Tibial artery (tissue), 4 donors: ENCODE measurements at regions not wholly inside any gene's neighbourhood (a gene's known extent, or its start where the extent isn't known, plus 50 kb on each side); places are given as distances from the start of the nearest gene placed in this dataset.

Experiments
- DNase-seq, 2 donors: peaks; one replicate each; pipeline ENCODE4 v3.0.0-alpha.2; 2019
- H3K27ac ChIP-seq, 2 donors: fragments of 200-600 bp; sonication (generic) in 1 of 2; 1 replicate in 1 of 2; 2 replicates in 1 of 2; pipeline ENCODE4 v1.5.1; 2018 to 2019; ENCODE audit warnings: mild to moderate bottlenecking in 1 of 2
- H3K27me3 ChIP-seq, 2 donors: fragments of 200-600 bp; sonication (generic) in 1 of 2; one replicate each; pipeline versions ENCODE4 v1.5.1 to v1.6.0; 2016 to 2019
- H3K36me3 ChIP-seq, 3 donors: fragments of 200-600 bp; sonication (generic) in 2 of 3; one replicate each; pipeline ENCODE4 v1.5.1; 2016 to 2019; ENCODE audit warnings: mild to moderate bottlenecking in 2 of 3
- H3K4me1 ChIP-seq, 4 donors: fragments of 200-600 bp; sonication (generic) in 2 of 4; 1 replicate in 3 of 4; 2 replicates in 1 of 4; pipeline ENCODE4 v1.5.1; 2016 to 2019
- H3K4me3 ChIP-seq, 2 donors: fragments of 200-600 bp; sonication (generic) in 1 of 2; 1 replicate in 1 of 2; 2 replicates in 1 of 2; pipeline ENCODE4 v1.5.1; 2018 to 2019; ENCODE audit warnings: mild to moderate bottlenecking in 2 of 2
- H3K9me3 ChIP-seq, 3 donors: fragments of 200-600 bp; sonication (generic) in 1 of 3; one replicate each; pipeline ENCODE4 v1.5.1; 2016 to 2019
- intact Hi-C: fragments of 100-400 bp; cut with DNase I; formaldehyde crosslinking; loops from one replicate; pipeline ENCODE4 v1.15.0; 2023; ENCODE audit warnings: low total_unique reads
- TF ChIP-seq, protein P1 (sequence below), 2 experiments: fragments of 200-600 bp in 1 of 2; fragments of 450-650 bp in 1 of 2; IDR thresholded peaks; one replicate each; pipeline ENCODE4 v1.5.1; 2017 to 2019; ENCODE audit warnings: antibody characterized with exemption in 2 of 2, mild to moderate bottlenecking in 1 of 2, moderate library complexity in 1 of 2

DNA sequence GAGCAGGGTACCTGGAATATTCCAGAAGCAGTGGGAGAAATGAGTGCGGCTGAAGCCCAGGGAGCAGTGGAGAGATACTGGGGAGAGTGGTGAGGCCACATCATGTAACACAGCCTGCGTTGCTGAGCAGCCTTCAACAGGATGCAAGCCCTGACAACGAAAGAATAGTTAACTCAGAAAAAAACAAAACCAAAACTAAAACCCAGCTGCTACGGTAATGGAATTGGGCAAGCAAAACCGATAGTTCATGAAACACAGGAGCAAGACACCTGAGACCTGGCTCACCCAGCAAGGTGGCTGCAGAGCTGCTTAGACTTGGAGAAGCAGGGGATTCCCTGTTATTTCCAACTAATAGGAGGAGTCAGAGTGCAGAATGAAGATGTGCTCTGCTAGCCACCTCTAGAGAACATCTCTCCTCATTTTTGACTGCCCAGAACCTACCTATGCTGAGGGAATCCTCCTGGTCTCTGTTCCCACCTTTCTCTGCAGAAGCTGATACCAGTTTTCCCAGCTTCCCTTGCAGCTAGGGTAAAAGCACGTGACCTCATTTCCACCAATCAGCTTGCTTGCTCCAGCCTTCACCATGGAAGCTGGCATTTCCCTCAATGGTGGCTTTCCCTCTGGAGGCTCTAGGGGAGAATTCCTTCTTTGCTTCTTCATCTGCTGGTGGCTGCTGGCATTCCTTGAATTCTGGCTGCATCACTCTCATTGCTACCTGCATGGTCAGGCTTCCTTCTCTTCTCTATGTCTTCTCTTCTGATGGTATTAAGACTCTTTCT lies 59.4 kb upstream of the XYLT1 start:
- DNase-seq = no peak
- no peaks in the 10 kb centered on the region for H3K27me3 ChIP-seq
- no peaks in the 10 kb centered on the region for H3K4me1 ChIP-seq
- H3K36me3 ChIP-seq = no peaks in the 10 kb centered on the region
- intact Hi-C loops = no loop called here
- TF ChIP-seq, protein P1, sequence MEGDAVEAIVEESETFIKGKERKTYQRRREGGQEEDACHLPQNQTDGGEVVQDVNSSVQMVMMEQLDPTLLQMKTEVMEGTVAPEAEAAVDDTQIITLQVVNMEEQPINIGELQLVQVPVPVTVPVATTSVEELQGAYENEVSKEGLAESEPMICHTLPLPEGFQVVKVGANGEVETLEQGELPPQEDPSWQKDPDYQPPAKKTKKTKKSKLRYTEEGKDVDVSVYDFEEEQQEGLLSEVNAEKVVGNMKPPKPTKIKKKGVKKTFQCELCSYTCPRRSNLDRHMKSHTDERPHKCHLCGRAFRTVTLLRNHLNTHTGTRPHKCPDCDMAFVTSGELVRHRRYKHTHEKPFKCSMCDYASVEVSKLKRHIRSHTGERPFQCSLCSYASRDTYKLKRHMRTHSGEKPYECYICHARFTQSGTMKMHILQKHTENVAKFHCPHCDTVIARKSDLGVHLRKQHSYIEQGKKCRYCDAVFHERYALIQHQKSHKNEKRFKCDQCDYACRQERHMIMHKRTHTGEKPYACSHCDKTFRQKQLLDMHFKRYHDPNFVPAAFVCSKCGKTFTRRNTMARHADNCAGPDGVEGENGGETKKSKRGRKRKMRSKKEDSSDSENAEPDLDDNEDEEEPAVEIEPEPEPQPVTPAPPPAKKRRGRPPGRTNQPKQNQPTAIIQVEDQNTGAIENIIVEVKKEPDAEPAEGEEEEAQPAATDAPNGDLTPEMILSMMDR (IDR thresholded peaks at IDR 0.05) = no peak
- peaks cover 0 to 4% (median 0%) of the 10 kb centered on the region in 3 donors for H3K9me3 ChIP-seq
- no peak overlapping the region for H3K27ac ChIP-seq
- no peak overlapping the region for H3K4me3 ChIP-seq

DNA sequence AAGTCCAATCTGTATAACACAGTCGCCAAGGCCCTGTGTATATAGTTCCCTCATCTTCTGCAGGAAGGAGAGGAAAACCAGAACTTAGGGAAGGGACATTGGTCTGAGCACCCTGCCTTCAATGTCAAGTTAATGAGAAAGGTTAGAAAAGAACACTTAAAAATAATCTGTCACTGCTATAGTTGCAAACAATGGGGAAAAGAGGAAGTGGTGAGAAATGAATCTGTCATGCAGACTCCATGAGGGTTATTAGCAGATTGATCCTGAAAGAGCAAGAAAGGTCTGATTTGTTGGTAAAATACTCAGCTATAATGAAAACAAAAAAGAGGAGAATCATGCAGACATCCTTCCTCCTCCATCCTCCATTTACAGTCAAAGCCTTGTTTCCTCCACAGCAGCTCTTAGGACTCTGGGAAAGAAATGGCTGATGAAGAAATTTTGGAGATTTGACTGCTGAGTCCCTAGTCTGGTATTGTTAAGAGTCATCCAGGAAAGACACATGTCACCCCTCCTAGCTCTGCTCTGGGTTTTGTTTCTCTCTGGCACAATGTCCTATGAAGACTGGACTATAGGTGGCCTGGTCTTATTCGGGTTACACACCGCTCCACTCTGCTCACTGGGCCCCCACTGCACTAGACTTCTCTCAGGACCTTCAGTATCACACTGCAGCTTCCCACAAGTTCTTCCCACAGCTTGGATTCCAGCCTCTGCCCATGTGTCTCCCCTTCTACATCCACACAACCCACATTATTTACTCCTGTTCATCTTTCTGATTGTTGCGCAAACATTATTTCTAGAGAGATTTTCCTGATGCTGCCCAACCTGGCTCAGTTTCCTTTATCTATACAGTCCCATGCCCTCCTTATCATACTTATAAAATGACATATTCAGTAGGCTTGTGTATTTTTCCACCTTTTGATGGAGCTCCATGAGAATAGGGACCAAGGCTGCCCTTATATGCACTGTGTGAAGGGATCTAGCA lies 56.5 kb upstream of the XYLT1 start:
- H3K36me3 ChIP-seq = no peaks in the 10 kb centered on the region
- TF ChIP-seq, protein P1 (IDR thresholded peaks at IDR 0.05) = no peak
- DNase-seq = no peak
- intact Hi-C loops = no loop called here
- peaks cover 0 to 4% (median 0%) of the 10 kb centered on the region in 3 donors for H3K9me3 ChIP-seq
- no peak overlapping the region for H3K27ac ChIP-seq
- H3K4me1 ChIP-seq = no peaks in the 10 kb centered on the region
- H3K27me3 ChIP-seq = peaks cover 0 to 4% of the 10 kb centered on the region in 2 donors
- H3K4me3 ChIP-seq = no peak overlapping the region

DNA sequence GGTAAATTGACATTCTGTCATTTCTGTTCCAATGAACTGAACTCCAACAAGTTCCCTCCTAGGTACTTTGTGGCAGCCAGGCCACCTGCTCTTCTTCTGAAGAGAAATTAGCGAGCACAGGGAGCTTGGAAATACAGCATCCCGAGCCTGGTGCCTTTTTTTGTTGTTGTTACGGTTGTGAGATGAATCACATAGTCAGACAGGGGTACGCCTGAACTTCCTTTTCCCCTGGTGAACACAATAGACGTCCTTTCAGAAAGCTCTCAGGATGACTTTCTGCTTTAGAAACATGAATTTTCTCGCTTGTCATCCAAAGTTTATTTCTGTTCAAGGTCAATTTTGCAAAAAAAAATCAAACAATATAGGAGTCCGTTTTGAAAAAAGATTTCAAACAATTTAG lies 53.9 kb upstream of the XYLT1 start:
- no peaks in the 10 kb centered on the region for H3K4me1 ChIP-seq
- peaks cover 0 to 9% of the 10 kb centered on the region in 2 donors for H3K27me3 ChIP-seq
- intact Hi-C loops = no loop called here

DNA sequence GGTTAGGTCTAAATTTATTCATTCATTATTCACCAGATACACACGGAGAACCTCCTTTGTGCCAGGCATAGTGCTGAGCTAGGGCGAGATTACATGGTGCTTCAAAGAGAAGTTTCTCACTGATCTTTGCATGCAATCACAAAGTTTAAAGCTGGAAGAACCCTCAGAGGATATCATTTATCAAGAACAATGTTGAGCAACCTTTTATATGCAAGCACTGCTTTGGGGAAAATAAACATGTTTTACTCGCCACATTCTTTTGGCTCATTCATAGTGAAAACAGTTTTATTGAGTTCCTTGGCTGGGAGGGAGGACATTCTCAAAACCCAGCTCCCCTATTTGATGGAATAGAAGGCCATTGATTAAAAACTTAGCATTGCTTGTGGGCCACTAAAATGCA lies 49.8 kb upstream of the XYLT1 start:
- H3K4me1 ChIP-seq = no peaks in the 10 kb centered on the region
- H3K9me3 ChIP-seq = no peaks in the 10 kb centered on the region
- no peak for DNase-seq
- no peak overlapping the region for H3K4me3 ChIP-seq
- TF ChIP-seq, protein P1 (IDR thresholded peaks at IDR 0.05) = no peak
- intact Hi-C loops = no loop called here
- no peak overlapping the region for H3K27ac ChIP-seq
- H3K36me3 ChIP-seq = no peaks in the 10 kb centered on the region
- peaks cover 0 to 17% of the 10 kb centered on the region in 2 donors for H3K27me3 ChIP-seq

More for the DNA sequence above, 53.9 kb upstream of the XYLT1 start:
- H3K27ac ChIP-seq = no peak overlapping the region
- DNase-seq = no peak
- H3K36me3 ChIP-seq = no peaks in the 10 kb centered on the region
- TF ChIP-seq, protein P1 (IDR thresholded peaks at IDR 0.05) = no peak
- no peaks in the 10 kb centered on the region for H3K9me3 ChIP-seq
- no peak overlapping the region for H3K4me3 ChIP-seq
